CD4-positive, alpha-beta T cell treated with Interferon alpha-2 for 1 hour (primary cell): ENCODE measurements at regions not wholly inside any gene's neighbourhood (a gene's known extent, or its start where the extent isn't known, plus 50 kb on each side); places are given as distances from the start of the nearest gene placed in this dataset.
"Not testable (repeated sequence)": the region's sequence is repeated elsewhere in the genome, so short reads cannot be mapped to it uniquely, and the experiment has no call there.

Source experiments
- DNase-seq, 2 donors: peaks; one replicate each; pipeline ENCODE4 v3.0.0-alpha.2; 2020 to 2022

DNA sequence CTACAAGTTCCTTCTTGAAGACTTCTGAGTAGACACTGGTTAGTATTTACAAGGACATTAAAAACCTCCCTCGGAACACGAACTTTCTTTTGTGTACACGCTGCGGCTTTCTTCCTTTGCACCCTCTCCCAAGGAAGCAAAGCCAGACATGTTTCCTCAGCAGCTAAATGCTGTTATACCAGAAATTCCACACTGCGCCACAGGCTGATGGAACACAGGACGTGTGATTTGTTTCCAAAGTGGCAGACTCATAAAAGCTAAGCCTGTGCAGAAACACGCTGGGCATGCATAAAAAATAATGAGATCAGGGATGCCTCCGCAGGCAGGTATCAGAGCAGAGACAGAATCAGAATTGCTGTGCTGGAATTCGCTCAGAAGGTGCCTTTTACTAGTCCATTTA lies 73.0 kb upstream of the RGPD5 start:
- DNase-seq: no peak

DNA sequence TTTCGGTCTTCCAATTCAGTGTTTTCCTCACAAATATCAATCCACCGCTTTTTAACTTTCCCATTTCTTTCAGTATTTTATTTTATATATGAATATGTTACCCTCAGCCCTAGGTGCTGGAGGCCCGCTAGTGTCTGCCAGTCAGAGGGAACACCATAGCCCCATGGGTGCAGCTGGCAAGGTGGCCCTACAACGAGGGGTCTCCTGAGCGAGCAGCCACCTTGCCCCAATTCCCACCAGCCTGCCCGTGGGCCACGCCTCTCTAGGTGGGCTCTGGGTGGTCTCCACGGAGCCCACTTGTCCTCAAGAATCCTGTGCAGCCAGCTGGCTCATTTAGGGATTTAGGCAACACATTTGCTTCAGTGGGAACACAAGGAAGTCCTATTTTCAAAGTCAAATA lies 72.5 kb upstream of the RGPD5 start:
- DNase-seq: no peak

GRCh38 chr2:109722026-109722425 lies 72.1 kb upstream of the RGPD5 start:
- DNase-seq: no peak

GRCh38 chr2:109722640-109723039 lies 71.5 kb upstream of the RGPD5 start:
- not testable (repeated sequence) for DNase-seq

DNA sequence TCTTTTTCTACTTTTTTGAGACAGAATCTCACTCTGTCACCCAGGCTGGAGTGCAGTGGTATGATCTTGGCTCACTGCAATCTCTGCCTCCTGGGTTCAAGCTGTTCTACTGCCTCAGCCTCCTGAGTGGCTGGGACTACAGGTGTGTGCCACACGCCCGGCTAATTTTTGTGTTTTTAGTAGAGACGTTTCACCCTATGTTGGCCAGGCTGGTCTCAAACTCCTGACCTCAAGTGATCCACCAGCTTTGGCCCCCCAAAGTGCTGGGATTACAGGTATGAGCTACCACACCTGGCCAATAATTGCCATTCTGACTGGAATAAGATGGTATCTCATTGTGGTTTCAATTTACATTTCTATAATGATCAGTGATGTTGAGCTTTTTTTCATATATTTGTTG lies 71.0 kb upstream of the RGPD5 start:
- not testable (repeated sequence) for DNase-seq

DNA sequence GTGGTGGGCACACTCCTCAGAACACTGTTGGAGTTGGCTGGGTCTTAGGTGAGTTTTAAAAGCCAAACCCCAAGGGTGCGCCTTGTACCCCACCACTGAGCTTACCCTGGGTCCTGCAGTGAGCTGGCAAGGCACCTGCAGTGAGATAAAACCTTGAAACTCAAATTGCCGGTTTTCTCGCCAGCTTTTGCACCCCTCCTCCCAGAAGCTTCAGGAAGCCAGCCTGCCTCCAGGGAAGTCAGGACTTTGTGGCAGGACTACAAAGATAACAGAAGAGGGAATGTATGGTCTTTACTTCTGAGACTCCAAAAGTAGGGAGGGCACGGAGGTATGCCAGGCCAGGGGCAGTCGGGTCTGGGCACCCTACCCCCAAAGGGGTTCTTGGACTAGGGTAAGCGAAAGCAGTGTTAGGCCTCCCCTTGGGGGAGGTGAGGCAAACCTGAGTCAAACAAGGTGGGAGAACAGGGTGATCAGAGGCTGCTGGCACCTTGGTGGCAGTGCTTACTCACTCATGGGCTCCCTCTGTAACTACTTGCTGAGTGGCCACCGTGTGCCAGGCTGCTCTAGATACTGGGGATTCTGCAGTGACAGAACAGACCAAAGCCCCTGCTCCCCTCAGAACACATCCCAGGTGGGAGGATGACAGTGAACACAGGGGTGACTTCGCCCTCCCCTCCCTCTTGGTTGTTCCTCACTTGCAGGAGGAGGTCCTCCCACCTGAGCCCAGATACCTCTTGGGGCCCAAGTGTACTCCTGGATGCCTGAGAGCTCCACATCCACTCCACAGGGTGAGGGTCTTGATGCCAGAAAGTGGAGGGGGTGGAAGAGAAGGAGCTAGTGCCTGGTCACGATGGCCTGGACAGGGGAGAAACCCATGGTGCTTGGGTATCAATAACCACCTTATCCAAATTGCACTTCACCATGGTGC lies 69.3 kb upstream of the RGPD5 start:
- DNase-seq: no peak

GRCh38 chr2:109726379-109727270 lies 67.5 kb upstream of the RGPD5 start:
- no peak for DNase-seq

DNA sequence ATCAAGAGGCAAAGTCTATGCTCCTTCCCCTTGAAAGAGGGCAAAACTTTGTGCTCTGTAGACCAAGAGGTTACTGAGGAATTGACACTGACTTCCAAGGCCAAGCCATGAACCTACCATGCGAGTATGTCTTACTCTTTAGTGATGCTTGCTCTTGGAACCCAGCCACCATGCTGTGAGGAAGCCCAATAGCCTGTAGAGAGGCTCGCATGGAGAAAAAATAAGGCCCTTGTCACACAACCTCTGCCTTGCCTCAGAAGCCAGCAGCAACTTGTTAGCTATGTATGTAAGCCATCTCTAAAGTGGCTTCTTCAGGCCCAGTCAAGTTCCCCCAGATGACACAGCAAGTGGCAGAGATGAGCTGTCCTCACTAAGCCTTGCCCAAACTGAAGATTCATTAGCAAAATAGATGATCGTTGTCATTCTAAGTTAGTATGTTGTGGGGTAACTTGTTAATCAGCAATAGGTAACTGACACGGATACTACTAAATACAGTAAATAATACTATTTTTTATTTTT lies 66.1 kb upstream of the RGPD5 start:
- no peak for DNase-seq

GRCh38 chr2:109733746-109734145 lies 60.4 kb upstream of the RGPD5 start:
- DNase-seq: not testable (repeated sequence)

DNA sequence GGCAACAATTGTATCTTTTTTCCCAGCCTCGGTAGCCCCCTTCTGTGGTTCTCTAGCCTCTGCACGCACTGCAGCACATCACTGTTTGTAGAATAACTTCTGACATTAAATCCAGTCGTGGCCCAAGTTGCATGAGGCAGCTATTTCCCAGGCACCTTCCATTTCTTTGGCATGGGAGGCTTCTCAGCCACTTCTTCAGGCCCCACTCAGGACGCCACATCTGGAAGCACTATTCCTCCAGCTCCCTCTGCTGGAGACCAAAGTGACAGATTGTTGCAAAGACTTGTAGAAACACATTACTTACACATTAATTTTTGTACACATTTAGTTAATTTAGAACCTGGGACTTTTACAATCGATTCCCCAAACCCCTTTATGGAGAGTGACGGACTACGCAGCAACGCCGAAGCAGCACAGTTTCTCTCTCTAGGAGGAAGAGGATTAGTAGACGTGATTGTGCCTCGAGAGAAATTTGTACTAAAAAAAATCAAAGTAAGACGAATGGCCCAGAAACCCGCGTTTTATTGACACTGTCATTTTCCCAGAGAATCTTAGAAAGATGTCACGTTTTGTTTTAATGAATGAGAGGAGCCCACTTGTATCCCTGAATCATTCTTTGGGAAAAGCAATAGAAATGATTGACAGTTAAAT lies 57.8 kb upstream of the RGPD5 start:
- DNase-seq: peak in 1 of 2 donors; percentile 23
